ENCODE measurements at regions not wholly inside any gene's neighbourhood (a gene's known extent, or its start where the extent isn't known, plus 50 kb on each side); places are given as distances from the start of the nearest gene placed in this dataset.

DNA sequence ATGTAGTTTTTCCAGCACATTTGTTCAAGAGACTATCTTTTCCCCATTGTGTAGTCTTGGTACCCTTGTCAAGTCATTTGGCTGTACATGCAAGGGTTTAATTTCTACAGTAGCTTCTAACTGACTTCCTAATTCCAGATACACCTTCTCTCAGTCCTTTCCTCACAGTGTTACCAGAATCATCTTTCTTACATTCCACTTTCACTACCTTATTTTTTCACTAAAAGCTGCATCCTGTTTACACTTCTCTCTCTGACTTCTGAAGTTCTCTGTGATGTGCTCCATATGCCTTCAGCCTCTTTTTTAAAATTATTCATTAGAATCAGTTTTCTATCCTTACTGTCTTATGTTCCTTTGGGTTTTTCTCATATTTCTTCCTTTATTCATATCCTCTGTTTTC, 57.1 kb upstream of the RWDD3 start:
- Mint-ChIP-seq H3K4me3 (no peak overlapping the region), H3K27me3 (peaks cover 11% of the 10 kb centered on the region), H3K36me3 (ENCODE audit: low read depth) (no peaks in the 10 kb centered on the region), H3K27ac (no peak overlapping the region), H3K9me3 (no peaks in the 10 kb centered on the region), H3K4me1 (ENCODE audit: low read depth) (no peaks in the 10 kb centered on the region)
- CTCF ChIA-PET: no interaction called here
- DNase-seq (no peak), ATAC-seq (no peak)
- POLR2A ChIA-PET: no interaction called here
- TF ChIP-seq, protein P1, sequence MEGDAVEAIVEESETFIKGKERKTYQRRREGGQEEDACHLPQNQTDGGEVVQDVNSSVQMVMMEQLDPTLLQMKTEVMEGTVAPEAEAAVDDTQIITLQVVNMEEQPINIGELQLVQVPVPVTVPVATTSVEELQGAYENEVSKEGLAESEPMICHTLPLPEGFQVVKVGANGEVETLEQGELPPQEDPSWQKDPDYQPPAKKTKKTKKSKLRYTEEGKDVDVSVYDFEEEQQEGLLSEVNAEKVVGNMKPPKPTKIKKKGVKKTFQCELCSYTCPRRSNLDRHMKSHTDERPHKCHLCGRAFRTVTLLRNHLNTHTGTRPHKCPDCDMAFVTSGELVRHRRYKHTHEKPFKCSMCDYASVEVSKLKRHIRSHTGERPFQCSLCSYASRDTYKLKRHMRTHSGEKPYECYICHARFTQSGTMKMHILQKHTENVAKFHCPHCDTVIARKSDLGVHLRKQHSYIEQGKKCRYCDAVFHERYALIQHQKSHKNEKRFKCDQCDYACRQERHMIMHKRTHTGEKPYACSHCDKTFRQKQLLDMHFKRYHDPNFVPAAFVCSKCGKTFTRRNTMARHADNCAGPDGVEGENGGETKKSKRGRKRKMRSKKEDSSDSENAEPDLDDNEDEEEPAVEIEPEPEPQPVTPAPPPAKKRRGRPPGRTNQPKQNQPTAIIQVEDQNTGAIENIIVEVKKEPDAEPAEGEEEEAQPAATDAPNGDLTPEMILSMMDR (IDR thresholded peaks at IDR 0.05): no peak
- intact Hi-C loops (cut with micrococcal nuclease): no loop called here

DNA sequence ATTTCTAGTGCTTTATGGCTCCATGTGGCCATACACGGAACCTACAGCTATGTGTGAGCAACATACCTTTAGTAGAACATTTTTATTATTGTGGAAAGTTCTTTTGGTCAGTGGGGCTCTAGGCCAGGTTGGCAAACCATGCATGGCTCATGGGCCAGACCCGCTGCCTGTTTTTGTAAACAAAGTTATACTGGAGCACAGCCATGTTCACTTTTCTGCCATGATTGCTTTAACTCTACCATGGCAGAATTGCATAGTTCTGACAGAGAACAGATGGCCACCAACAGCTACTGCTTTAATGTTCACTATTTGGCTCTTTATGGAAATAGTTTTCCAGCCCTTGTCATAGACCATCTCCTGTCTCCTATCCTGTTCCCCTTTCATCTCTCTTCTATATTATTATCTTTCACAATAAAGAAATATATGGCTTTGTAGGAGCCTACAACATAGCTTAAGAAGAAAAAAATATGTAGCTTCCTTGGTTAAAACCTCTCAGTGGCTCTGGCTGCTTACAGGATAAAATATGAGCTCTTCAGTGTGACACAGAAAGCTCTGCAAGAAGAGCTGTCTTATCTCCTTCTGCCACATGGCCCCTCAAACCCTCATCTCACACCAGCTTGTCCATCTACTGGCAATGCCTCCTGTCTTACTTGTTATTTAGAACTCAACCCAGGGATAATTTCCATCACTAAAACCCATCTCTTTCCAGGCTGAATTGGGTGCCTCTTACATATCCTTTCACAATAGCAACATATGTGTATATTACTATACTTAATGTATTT, 54.6 kb upstream of the RWDD3 start:
- DNase-seq: no peak
- H3K27me3 Mint-ChIP-seq: peaks cover 14% of the 10 kb centered on the region
- H3K4me1 Mint-ChIP-seq (ENCODE audit: low read depth): no peaks in the 10 kb centered on the region
- ChIA-PET CTCF (interaction anchor here (1.0 kb wide), 1 partner anchor 95 kb away, joined by 3 read pairs; no protein-coding TSS in a partner anchor), POLR2A (interaction anchor here (0.7 kb wide), 1 partner anchor 142 kb away, joined by 3 read pairs; no protein-coding TSS in a partner anchor)
- no peaks in the 10 kb centered on the region for H3K9me3 Mint-ChIP-seq
- no peak overlapping the region for H3K4me3 Mint-ChIP-seq
- intact Hi-C loops (cut with micrococcal nuclease): no loop called here
- no peaks in the 10 kb centered on the region for H3K36me3 Mint-ChIP-seq (ENCODE audit: low read depth)
- ATAC-seq: no peak
- no peak overlapping the region for H3K27ac Mint-ChIP-seq
- TF ChIP-seq, protein P1 (IDR thresholded peaks at IDR 0.05): no peak

DNA sequence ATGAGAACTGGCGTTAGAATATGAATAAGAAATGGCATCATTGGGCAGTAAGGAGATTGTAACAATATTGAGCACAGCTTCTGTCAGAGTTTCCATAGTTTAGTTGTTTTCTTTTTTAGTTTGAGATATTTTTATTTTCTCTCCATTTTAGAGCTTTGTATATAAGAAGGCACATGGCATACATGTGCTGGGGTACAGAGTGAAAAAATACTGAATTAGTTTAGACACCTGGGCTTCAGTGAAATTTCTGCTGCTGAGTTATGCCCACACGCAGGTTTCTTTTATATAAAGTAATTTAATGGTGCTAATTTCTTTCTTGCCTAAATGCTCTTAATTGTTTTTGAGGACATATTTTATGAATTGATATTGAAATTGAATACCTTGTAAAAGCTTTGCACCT, 53.6 kb upstream of the RWDD3 start:
- H3K27me3 Mint-ChIP-seq: peaks cover 10% of the 10 kb centered on the region
- DNase-seq (no peak), ATAC-seq (no peak)
- no peak overlapping the region for H3K4me3 Mint-ChIP-seq
- ChIA-PET CTCF (interaction anchor here (0.9 kb wide), 1 partner anchor 16 kb away, joined by 3 read pairs; no protein-coding TSS in a partner anchor), POLR2A (no interaction called here)
- no peaks in the 10 kb centered on the region for H3K36me3 Mint-ChIP-seq (ENCODE audit: low read depth)
- H3K27ac Mint-ChIP-seq: no peak overlapping the region
- no peaks in the 10 kb centered on the region for H3K9me3 Mint-ChIP-seq
- intact Hi-C loops (cut with micrococcal nuclease): no loop called here
- TF ChIP-seq, protein P1 (IDR thresholded peaks at IDR 0.05): no peak
- no peaks in the 10 kb centered on the region for H3K4me1 Mint-ChIP-seq (ENCODE audit: low read depth)

DNA sequence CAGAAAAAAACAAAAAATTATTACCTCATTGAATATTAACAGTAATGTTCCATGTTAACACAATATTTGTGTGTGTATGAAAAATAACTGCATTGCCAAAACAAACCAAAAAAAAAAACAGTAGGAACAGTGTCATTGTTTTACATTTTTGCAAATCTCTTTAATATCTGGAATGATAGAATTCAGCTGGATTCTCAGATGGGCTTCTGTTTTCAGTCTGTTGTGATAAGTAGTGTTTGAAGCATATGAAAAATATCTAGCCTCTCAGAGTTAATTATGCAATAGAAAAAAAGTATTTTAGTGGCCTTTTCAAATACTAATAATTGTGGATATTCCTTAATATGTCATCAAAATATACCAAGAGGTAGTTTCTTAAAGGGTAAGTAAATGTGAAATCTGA, 52.9 kb upstream of the RWDD3 start:
- ATAC-seq: no peak
- H3K4me3 Mint-ChIP-seq: no peak overlapping the region
- no peaks in the 10 kb centered on the region for H3K36me3 Mint-ChIP-seq (ENCODE audit: low read depth)
- H3K4me1 Mint-ChIP-seq (ENCODE audit: low read depth): no peaks in the 10 kb centered on the region
- no peaks in the 10 kb centered on the region for H3K9me3 Mint-ChIP-seq
- DNase-seq: no peak
- H3K27me3 Mint-ChIP-seq: peaks cover 10% of the 10 kb centered on the region
- intact Hi-C loops (cut with micrococcal nuclease): no loop called here
- no peak overlapping the region for H3K27ac Mint-ChIP-seq
- ChIA-PET POLR2A (no interaction called here), CTCF (interaction anchor here (0.9 kb wide), 1 partner anchor 15 kb away, joined by 3 read pairs; no protein-coding TSS in a partner anchor)
- TF ChIP-seq, protein P1 (IDR thresholded peaks at IDR 0.05): no peak

DNA sequence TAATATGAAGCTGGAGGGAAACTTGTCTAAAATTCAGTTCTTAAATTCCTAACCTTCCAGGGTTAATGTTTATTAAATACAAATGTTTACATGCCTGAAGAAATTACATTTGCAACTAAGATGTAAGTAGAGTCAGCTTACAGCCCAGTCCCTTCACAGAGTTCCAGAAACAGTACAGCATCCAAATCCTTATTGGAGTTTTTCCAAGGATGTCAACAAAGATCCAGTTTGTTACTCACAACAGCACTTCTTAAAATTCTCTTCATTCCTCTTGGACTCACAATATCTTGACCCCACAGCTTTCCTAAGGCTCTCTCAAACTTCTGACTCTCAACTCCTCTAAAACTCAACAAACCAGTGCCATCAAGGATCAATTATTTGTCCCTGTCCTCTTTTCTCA, 50.1 kb upstream of the RWDD3 start:
- no peaks in the 10 kb centered on the region for H3K36me3 Mint-ChIP-seq (ENCODE audit: low read depth)
- ChIA-PET CTCF (no interaction called here), POLR2A (no interaction called here)
- H3K4me3 Mint-ChIP-seq: no peak overlapping the region
- no peak for DNase-seq
- H3K4me1 Mint-ChIP-seq (ENCODE audit: low read depth): no peaks in the 10 kb centered on the region
- TF ChIP-seq, protein P1 (IDR thresholded peaks at IDR 0.05): no peak
- no peak overlapping the region for H3K27ac Mint-ChIP-seq
- H3K9me3 Mint-ChIP-seq: no peaks in the 10 kb centered on the region
- H3K27me3 Mint-ChIP-seq: peaks cover 14% of the 10 kb centered on the region
- no peak for ATAC-seq
- intact Hi-C loops (cut with micrococcal nuclease): no loop called here

All from activated CD8-positive, alpha-beta T cell treated with anti-CD3 and anti-CD28 coated beads for 36 hours (primary cell).